H1 (cell line): ENCODE measurements at regions not wholly inside any gene's neighbourhood (a gene's known extent, or its start where the extent isn't known, plus 50 kb on each side); places are given as distances from the start of the nearest gene placed in this dataset.

Source experiments
- CTCF ChIA-PET: fragments of 300-600 bp; sonication (Branson Sonifier 250); formaldehyde crosslinking; loops from one replicate; lab custom pipeline; 2021; ENCODE audit not compliant: partially characterized antibody; lab: Charles Lee
- POLR2A ChIA-PET: fragments of 300-600 bp; sonication (Branson Sonifier 250); formaldehyde crosslinking; loops from one replicate; lab custom pipeline; 2021; ENCODE audit warnings: inconsistent platforms; ENCODE audit not compliant: partially characterized antibody; lab: Charles Lee
- DNase-seq, 2 experiments: peaks; one replicate each; pipeline versions ENCODE4 v3.0.0 to v3.0.0-alpha.2; 2010 to 2022; ENCODE audit warnings: low spot score in 2 of 2, low read depth in 1 of 2, mixed read lengths in 1 of 2
- FAIRE-seq: peaks from 2 replicates; lab custom pipeline; 2011; peaks lifted over from hg19 to GRCh38; lab: Jason Lieb, UNC
- H2AFZ ChIP-seq: 2 replicates; pipeline ENCODE4 v1.8.1; 2012; ENCODE audit warnings: low read length, inconsistent platforms
- H2AK5ac ChIP-seq: 2 replicates; pipeline ENCODE4 v1.6.1; 2013; ENCODE audit warnings: low read depth, low read length
- H2BK120ac ChIP-seq: replicated peaks from 2 replicates; pipeline ENCODE3; 2013; ENCODE audit warnings: low read depth, low read length, inconsistent platforms
- H2BK12ac ChIP-seq: 2 replicates; pipeline ENCODE4 v1.6.1; 2013; ENCODE audit warnings: low read depth, low read length
- H2BK15ac ChIP-seq: 2 replicates; pipeline ENCODE4 v1.6.1; 2013; ENCODE audit warnings: low read length
- H2BK20ac ChIP-seq: 2 replicates; pipeline ENCODE4 v1.6.1; 2013; ENCODE audit warnings: low read length
- H2BK5ac ChIP-seq: 2 replicates; pipeline ENCODE4 v1.6.1; 2013; ENCODE audit warnings: low read depth, low read length
- H3K14ac ChIP-seq: 2 replicates; pipeline ENCODE4 v1.6.1; 2013; ENCODE audit warnings: inconsistent platforms; ENCODE audit not compliant: insufficient read length
- H3K18ac ChIP-seq: 2 replicates; pipeline ENCODE4 v1.6.1; 2013; ENCODE audit warnings: low read length; ENCODE audit errors: extremely low read depth
- H3K23ac ChIP-seq: 2 replicates; pipeline ENCODE4 v1.6.1; 2013; ENCODE audit warnings: inconsistent platforms; ENCODE audit not compliant: insufficient read length
- H3K23me2 ChIP-seq: 2 replicates; pipeline ENCODE4 v1.6.1; 2013; ENCODE audit warnings: low read depth, low read length
- H3K27ac ChIP-seq: 2 replicates; pipeline ENCODE4 v1.6.1; 2011; ENCODE audit warnings: low read depth, low read length, inconsistent platforms
- H3K27me3 ChIP-seq, 4 experiments: replicated peaks in 1 of 4; 1 replicate in 1 of 4; 2 replicates in 3 of 4; pipeline versions ENCODE4 v1.6.1 to v1.8.1; 2011 to 2013; ENCODE audit warnings: low read length in 3 of 4, mild to moderate bottlenecking in 3 of 4, inconsistent platforms in 2 of 4, mixed read lengths in 2 of 4, moderate library complexity in 1 of 4; ENCODE audit not compliant: control insufficient read depth in 3 of 4, insufficient read depth in 3 of 4; ENCODE audit errors: extremely low read depth in 1 of 4
- H3K36me3 ChIP-seq, 4 experiments: 2 replicates each; pipeline versions ENCODE4 v1.6.1 to v1.8.1; 2011 to 2013; ENCODE audit warnings: mild to moderate bottlenecking in 4 of 4, low read length in 3 of 4, moderate library complexity in 2 of 4, control low read depth in 1 of 4, inconsistent platforms in 1 of 4; ENCODE audit not compliant: insufficient read depth in 4 of 4, control insufficient read depth in 2 of 4
- H3K4ac ChIP-seq: replicated peaks from 2 replicates; pipeline ENCODE3; 2013; ENCODE audit warnings: low read length, low read depth, mixed read lengths, inconsistent platforms; ENCODE audit not compliant: insufficient read length
- H3K4me1 ChIP-seq, 4 experiments: replicated peaks in 1 of 4; 1 replicate in 1 of 4; 2 replicates in 3 of 4; pipeline versions ENCODE4 v1.6.1 to v1.8.1; 2011 to 2013; ENCODE audit warnings: low read length in 3 of 4, inconsistent platforms in 2 of 4, mixed read lengths in 1 of 4; ENCODE audit not compliant: insufficient read depth in 4 of 4, control insufficient read depth in 3 of 4
- H3K4me2 ChIP-seq, 2 experiments: 2 replicates each; pipeline versions ENCODE4 v1.6.1 to v1.8.1; 2011 to 2013; ENCODE audit warnings: low read depth in 2 of 2, low read length in 2 of 2, control low read depth in 1 of 2, inconsistent platforms in 1 of 2, mild to moderate bottlenecking in 1 of 2; ENCODE audit not compliant: insufficient read depth in 1 of 2
- H3K4me3 ChIP-seq, 4 experiments: fragments of 200-600, 300-600 bp in 1 of 4; sonication (generic), shearing (Covaris generic), sonication (Bioruptor Twin) in 1 of 4; 2 replicates each; pipeline versions ENCODE4 v1.5.1 to v1.8.1; 2011 to 2016; ENCODE audit warnings: low read length in 4 of 4, low read depth in 3 of 4, control low read depth in 2 of 4, inconsistent platforms in 2 of 4, mild to moderate bottlenecking in 2 of 4, mixed read lengths in 1 of 4, moderate library complexity in 1 of 4; ENCODE audit not compliant: insufficient read depth in 2 of 4; ENCODE audit errors: extremely low read depth in 1 of 4
- H3K56ac ChIP-seq: replicated peaks from 2 replicates; pipeline ENCODE3; 2013; ENCODE audit warnings: low read depth, mild to moderate bottlenecking, mixed read lengths, low read length, inconsistent platforms; ENCODE audit not compliant: insufficient read length
- H3K79me1 ChIP-seq: 2 replicates; pipeline ENCODE4 v1.6.1; 2013; ENCODE audit warnings: low read depth, low read length, control low read depth
- H3K79me2 ChIP-seq, 2 experiments: 2 replicates each; pipeline versions ENCODE4 v1.6.1 to v1.8.1; 2012 to 2013; ENCODE audit warnings: low read length in 2 of 2, mild to moderate bottlenecking in 2 of 2, inconsistent platforms in 1 of 2; ENCODE audit not compliant: insufficient read depth in 2 of 2, control insufficient read depth in 1 of 2
- H3K9ac ChIP-seq, 4 experiments: replicated peaks in 1 of 4; 1 replicate in 1 of 4; 2 replicates in 3 of 4; pipeline versions ENCODE4 v1.6.1 to v1.8.1; 2011 to 2013; ENCODE audit warnings: low read depth in 3 of 4, low read length in 3 of 4, control low read depth in 2 of 4, mild to moderate bottlenecking in 2 of 4, moderate library complexity in 2 of 4, inconsistent platforms in 1 of 4; ENCODE audit errors: extremely low read depth in 1 of 4
- H3K9me3 ChIP-seq, 2 experiments: 2 replicates each; pipeline versions ENCODE4 v1.6.1 to v1.8.1; 2012 to 2013; ENCODE audit warnings: mild to moderate bottlenecking in 2 of 2, moderate library complexity in 2 of 2, control low read depth in 1 of 2, inconsistent platforms in 1 of 2, low read depth in 1 of 2, low read length in 1 of 2, mixed read lengths in 1 of 2; ENCODE audit not compliant: insufficient read depth in 2 of 2
- H4K20me1 ChIP-seq, 2 experiments: replicated peaks in 1 of 2; 2 replicates each; pipeline versions ENCODE3 to v1.8.1; 2011 to 2013; ENCODE audit warnings: inconsistent platforms in 2 of 2, low read length in 2 of 2, mild to moderate bottlenecking in 1 of 2; ENCODE audit not compliant: insufficient read depth in 2 of 2, control insufficient read depth in 1 of 2
- H4K5ac ChIP-seq: 2 replicates; pipeline ENCODE4 v1.6.1; 2013; ENCODE audit warnings: low read length, low read depth, mixed read lengths, inconsistent platforms; ENCODE audit not compliant: insufficient read length
- H4K8ac ChIP-seq: 2 replicates; pipeline ENCODE4 v1.8.0; 2013; ENCODE audit warnings: mild to moderate bottlenecking, moderate library complexity, low read length, inconsistent platforms; ENCODE audit not compliant: insufficient read depth; ENCODE audit errors: extremely low read depth
- H4K91ac ChIP-seq: replicated peaks from 2 replicates; pipeline ENCODE3; 2013; ENCODE audit warnings: low read length, mixed read lengths, inconsistent platforms; ENCODE audit not compliant: insufficient read length
- CTCF ChIP-seq, 3 experiments: IDR thresholded peaks; 1 replicate in 2 of 3; 2 replicates in 1 of 3; pipeline versions ENCODE4 v1.5.1 to v1.6.1; 2011; ENCODE audit warnings: low read length in 3 of 3, mild to moderate bottlenecking in 3 of 3, inconsistent platforms in 2 of 3, low read depth in 1 of 3, moderate library complexity in 1 of 3; ENCODE audit not compliant: insufficient read depth in 1 of 3; ENCODE audit errors: control extremely low read depth in 1 of 3
- E2F6 ChIP-seq: IDR thresholded peaks from 2 replicates; pipeline ENCODE4 v1.6.1; 2012; ENCODE audit warnings: inconsistent platforms
- JUND ChIP-seq: IDR thresholded peaks from 2 replicates; pipeline ENCODE4 v1.6.1; 2011; ENCODE audit warnings: mild to moderate bottlenecking, improper control_type of control experiment, low read length
- KDM1A ChIP-seq: fragments of 200-600, 300-600 bp; sonication (generic); IDR thresholded peaks from 2 replicates; pipeline ENCODE4 v1.7.1; 2016; ENCODE audit warnings: mild to moderate bottlenecking, low read length, borderline replicate concordance
- RAD21 ChIP-seq, 2 experiments: IDR thresholded peaks in 1 of 2; conservative IDR thresholded peaks in 1 of 2; 2 replicates each; pipeline ENCODE4 v1.6.1; 2011; ENCODE audit warnings: low read depth in 2 of 2, low read length in 2 of 2, improper control_type of control experiment in 1 of 2, inconsistent platforms in 1 of 2, mild to moderate bottlenecking in 1 of 2, moderate library complexity in 1 of 2
- SUZ12 ChIP-seq: fragments of 200-600 bp; sonication (generic); IDR thresholded peaks from 2 replicates; pipeline ENCODE4 v1.6.1; 2012; ENCODE audit warnings: mild to moderate bottlenecking, inconsistent platforms, low read length, moderate library complexity, mixed read lengths
- YY1 ChIP-seq: IDR thresholded peaks from 2 replicates; pipeline ENCODE4 v1.6.1; 2011; ENCODE audit warnings: low read depth, mild to moderate bottlenecking, low read length
- ZNF274 ChIP-seq: IDR thresholded peaks from 2 replicates; pipeline ENCODE4 v1.7.0; 2012; ENCODE audit warnings: low read length, borderline replicate concordance; ENCODE audit errors: extremely low read depth
- WGBS, 2 experiments: shearing (Covaris generic) in 1 of 2; methylation state at CpG; one replicate each; pipeline versions ENCODE4 v1.1.6 to v1.1.7; 2013 to 2015; ENCODE audit warnings: low lambda C conversion rate in 2 of 2, mixed read lengths in 2 of 2, inconsistent platforms in 1 of 2, low coverage in 1 of 2, missing lambda C conversion rate in 1 of 2; ENCODE audit not compliant: insufficient replicate concordance in 2 of 2, insufficient coverage in 1 of 2, insufficient read length in 1 of 2; ENCODE audit errors: extremely low coverage in 1 of 2, missing lambda C conversion rate in 1 of 2; 5-methylcytosine and 5-hydroxymethylcytosine counted together

DNA sequence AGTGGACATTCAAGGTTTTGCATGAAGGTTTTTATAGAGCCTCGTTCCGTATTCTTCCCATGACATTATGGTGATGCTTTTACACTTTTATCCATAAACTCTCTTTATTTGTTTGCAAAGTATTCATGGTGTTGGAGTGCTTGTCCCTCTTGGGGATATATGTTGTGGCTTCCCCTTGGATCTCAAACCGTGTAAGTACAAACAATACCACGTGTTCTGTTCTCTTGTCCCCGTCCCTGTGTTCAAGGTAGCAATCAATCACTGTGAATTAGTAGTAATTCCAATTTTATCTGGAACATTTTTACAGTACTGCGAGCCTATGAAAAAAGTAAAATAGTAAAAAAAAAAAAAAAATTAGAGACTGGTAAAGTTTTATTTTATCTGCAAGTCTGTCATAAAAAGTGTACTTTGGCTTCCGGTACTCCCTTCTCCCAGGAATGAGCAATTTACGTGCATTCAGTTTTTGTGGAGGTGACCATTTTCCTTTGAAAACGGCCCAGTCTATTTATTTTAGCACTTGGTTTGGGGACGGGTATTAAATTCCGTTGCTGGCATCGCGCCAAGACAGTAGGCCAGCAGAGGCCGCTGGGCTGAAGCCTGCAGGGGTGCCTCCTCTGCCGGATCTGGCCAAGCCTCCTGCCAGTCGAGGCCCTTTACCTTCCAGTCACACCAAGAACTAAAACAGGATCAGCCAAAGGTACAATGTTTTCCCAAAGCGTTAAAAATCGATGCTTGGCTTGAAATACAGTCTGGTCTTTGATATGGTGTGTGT is 175.7 kb downstream of the SOCS6 start:
- CTCF ChIA-PET = interaction anchor here (1.1 kb wide), 1 partner anchor 25 kb away, joined by 4 read pairs; no protein-coding TSS in a partner anchor
- H3K23ac ChIP-seq = peak overlapping the region; percentile 56
- DNase-seq (peak; percentile 34 to 73), FAIRE-seq (no peak)
- H4K8ac ChIP-seq = no peak overlapping the region
- H3K79me2 ChIP-seq = no peaks in the 10 kb centered on the region
- H3K18ac ChIP-seq = no peak overlapping the region
- no peak overlapping the region for H4K5ac ChIP-seq
- H2AFZ ChIP-seq = peak overlapping the region; percentile 81
- H3K9me3 ChIP-seq = no peaks in the 10 kb centered on the region
- no peak overlapping the region for H2BK20ac ChIP-seq
- H3K27me3 ChIP-seq = no peaks in the 10 kb centered on the region
- no peak overlapping the region for H2BK5ac ChIP-seq
- peak overlapping the region; percentile 73 for H4K91ac ChIP-seq
- no peak overlapping the region for H2BK12ac ChIP-seq
- H3K14ac ChIP-seq = no peak overlapping the region
- H3K36me3 ChIP-seq = no peaks in the 10 kb centered on the region
- no peak overlapping the region for H2AK5ac ChIP-seq
- no peak overlapping the region for H2BK15ac ChIP-seq
- no peaks in the 10 kb centered on the region for H3K79me1 ChIP-seq
- no peak overlapping the region for H3K4ac ChIP-seq
- WGBS, 2 experiments = 34% methylated on average over 18 of the region's 18 CpGs; no CpG with 5 or more reads in 1 of the 2 experiments
- H4K20me1 ChIP-seq = peaks cover 0 to 1% of the 10 kb centered on the region in 2 experiments
- no peak overlapping the region for H3K9ac ChIP-seq
- H3K4me1 ChIP-seq = no peaks in the 10 kb centered on the region
- H3K27ac ChIP-seq = no peak overlapping the region
- peak overlapping the region; percentile 98 for H3K56ac ChIP-seq
- peak overlapping the region; percentile 65 to 77 for H3K4me2 ChIP-seq
- H3K4me3 ChIP-seq = peak overlapping the region; percentile 30 to 52 (median 35); a peak in 7 of 8 replicates
- H3K23me2 ChIP-seq = peaks cover 4% of the 10 kb centered on the region; the same call in 1 of the 2 replicates
- POLR2A ChIA-PET = no interaction called here
- no peak overlapping the region for H2BK120ac ChIP-seq
- TF ChIP-seq ZNF274 = no peak
- no peak for TF ChIP-seq YY1
- peak; percentile 66 for TF ChIP-seq E2F6
- no peak for TF ChIP-seq KDM1A
- peak; percentile 29 to 48 (median 38) for TF ChIP-seq CTCF (IDR thresholded peaks at IDR 0.05; ENCODE audit: control extremely low read depth in 1 of 3, insufficient read depth in 1 of 3, low read depth in 1 of 3, low read length in 3 of 3)
- TF ChIP-seq SUZ12 = no peak
- TF ChIP-seq RAD21 (IDR thresholded peaks at IDR 0.05 in 1 of 2, conservative IDR thresholded peaks at IDR 0.05 in 1 of 2; ENCODE audit: low read depth in 2 of 2, low read length in 2 of 2) = peak; percentile 17 to 22; a peak in 2 of 4 replicates
- no peak for TF ChIP-seq JUND
